ENCODE measurements at regions not wholly inside any gene's neighbourhood (a gene's known extent, or its start where the extent isn't known, plus 50 kb on each side); places are given as distances from the start of the nearest gene placed in this dataset.

DNA sequence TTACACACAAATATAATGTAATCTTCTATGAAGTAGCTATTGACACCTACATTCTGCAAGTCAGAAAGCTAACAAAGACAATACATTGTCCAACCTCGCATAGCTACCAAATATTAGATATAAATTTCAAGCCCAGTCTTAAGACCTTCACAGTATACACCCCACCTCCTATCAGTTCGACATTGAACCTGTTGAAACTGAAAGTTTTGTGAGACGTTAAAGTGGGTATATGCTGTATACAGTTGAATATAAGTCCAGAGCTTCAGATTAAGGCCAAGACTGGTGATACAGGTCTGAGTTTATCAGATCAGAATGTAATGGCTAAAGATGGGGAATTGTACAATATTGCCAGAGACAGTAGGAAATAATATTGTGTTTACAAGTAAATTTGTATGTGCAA lies 489.3 kb upstream of the RORB start:
- H3K27me3 Mint-ChIP-seq (ENCODE audit: insufficient read depth, low read depth), result peaks cover 6% of the 10 kb centered on the region

DNA sequence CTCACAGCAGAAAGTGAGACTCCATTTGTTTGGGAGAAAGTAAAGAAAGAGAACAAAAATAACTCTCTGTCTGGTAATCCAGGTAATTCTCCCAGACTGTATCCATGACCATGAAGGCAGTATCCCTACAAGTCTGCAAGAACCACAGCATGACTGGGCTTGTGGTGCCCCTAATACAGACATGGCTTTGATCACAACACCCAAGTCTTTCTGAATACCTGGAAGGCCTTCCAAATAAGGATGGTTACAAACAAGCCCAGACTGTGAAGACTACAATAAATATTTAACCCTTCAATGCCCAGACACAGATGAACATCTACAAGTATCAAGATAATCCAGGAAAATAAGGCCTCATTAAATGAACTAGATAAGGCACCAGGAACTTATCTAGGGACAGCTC lies 481.1 kb upstream of the RORB start:
- Mint-ChIP-seq H3K4me1 (no peaks in the 10 kb centered on the region), H3K9me3 (no peaks in the 10 kb centered on the region), H3K4me3 (no peak overlapping the region), H3K27ac (no peak overlapping the region), H3K27me3 (ENCODE audit: insufficient read depth, low read depth) (no peaks in the 10 kb centered on the region), H3K36me3 (no peaks in the 10 kb centered on the region)
- Histone ChIP-seq H3K4me2 (no peak overlapping the region), H3K27me3 (no peaks in the 10 kb centered on the region), H3K9me3 (ENCODE audit: low read depth) (no peaks in the 10 kb centered on the region), H4K20me1 (ENCODE audit: low read depth) (no peaks in the 10 kb centered on the region), H3F3A (ENCODE audit: low read depth) (no peaks in the 10 kb centered on the region), H3K9ac (no peak overlapping the region), H3K79me2 (ENCODE audit: low read depth) (no peaks in the 10 kb centered on the region), H3K4me1 (no peaks in the 10 kb centered on the region), H3K36me3 (no peaks in the 10 kb centered on the region), H3K27ac (no peak overlapping the region), H3K4me3 (no peak overlapping the region), H2AFZ (replicated peaks) (no peak overlapping the region)
- no peak for DNase-seq (ENCODE audit: low spot score)
- TF ChIP-seq CTCF (IDR thresholded peaks at IDR 0.05) (no peak), EZH2 (IDR thresholded peaks at IDR 0.05) (no peak), EZH2phosphoT487 (IDR thresholded peaks at IDR 0.05) (no peak)

More for the DNA sequence above, 489.3 kb upstream of the RORB start:
- no peaks in the 10 kb centered on the region for H3K9me3 ChIP-seq (ENCODE audit: low read depth)
- no peak overlapping the region for H3K9ac ChIP-seq
- Mint-ChIP-seq H3K36me3 (no peaks in the 10 kb centered on the region), H3K9me3 (no peaks in the 10 kb centered on the region), H3K4me1 (no peaks in the 10 kb centered on the region), H3K27ac (no peak overlapping the region), H3K4me3 (no peak overlapping the region)
- no peak overlapping the region for H3K27ac ChIP-seq
- H4K20me1 ChIP-seq (ENCODE audit: low read depth), result no peaks in the 10 kb centered on the region
- no peaks in the 10 kb centered on the region for H3K79me2 ChIP-seq (ENCODE audit: low read depth)
- H2AFZ ChIP-seq (replicated peaks), result peak overlapping the region; percentile 45
- H3F3A ChIP-seq (ENCODE audit: low read depth), result no peaks in the 10 kb centered on the region
- H3K27me3 ChIP-seq, result no peaks in the 10 kb centered on the region
- DNase-seq (ENCODE audit: low spot score), result no peak
- H3K36me3 ChIP-seq, result no peaks in the 10 kb centered on the region
- H3K4me3 ChIP-seq, result no peak overlapping the region
- TF ChIP-seq EZH2 (IDR thresholded peaks at IDR 0.05), result no peak
- no peak for TF ChIP-seq CTCF (IDR thresholded peaks at IDR 0.05)
- no peak for TF ChIP-seq EZH2phosphoT487 (IDR thresholded peaks at IDR 0.05)
- H3K4me1 ChIP-seq, result no peaks in the 10 kb centered on the region
- no peak overlapping the region for H3K4me2 ChIP-seq

DNA sequence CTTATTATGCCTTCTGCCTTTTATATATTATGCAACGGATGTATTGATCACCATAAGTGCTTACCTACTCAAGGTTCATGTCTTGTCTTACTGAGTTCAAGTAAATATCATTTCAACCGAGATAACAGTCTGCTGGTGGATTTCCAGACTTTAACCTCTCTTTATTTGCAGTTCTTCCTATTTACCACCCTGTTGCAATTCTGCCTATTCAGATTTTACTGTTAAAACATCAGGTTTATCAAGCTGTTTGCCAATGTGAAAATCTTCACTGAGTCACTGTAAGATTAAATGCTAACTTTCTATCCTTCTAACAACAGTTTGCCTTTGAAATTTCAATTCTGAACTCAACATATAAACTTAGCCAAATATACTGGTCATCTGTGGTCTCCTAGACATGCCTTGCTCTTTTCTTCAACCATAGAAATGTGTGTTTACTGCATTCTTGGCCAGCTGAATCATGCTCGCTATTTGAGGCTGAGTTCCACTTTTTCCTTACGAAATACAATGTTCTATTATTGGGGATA lies 471.7 kb upstream of the RORB start:
- Histone ChIP-seq H3K4me2 (no peak overlapping the region), H3K9me3 (ENCODE audit: low read depth) (no peaks in the 10 kb centered on the region), H3K4me1 (no peaks in the 10 kb centered on the region), H4K20me1 (ENCODE audit: low read depth) (no peaks in the 10 kb centered on the region), H3K36me3 (no peaks in the 10 kb centered on the region), H2AFZ (replicated peaks) (peak overlapping the region; percentile 8), H3K4me3 (no peak overlapping the region), H3K79me2 (ENCODE audit: low read depth) (no peaks in the 10 kb centered on the region), H3K27me3 (no peaks in the 10 kb centered on the region), H3K9ac (no peak overlapping the region), H3K27ac (no peak overlapping the region), H3F3A (ENCODE audit: low read depth) (no peaks in the 10 kb centered on the region)
- Mint-ChIP-seq H3K9me3 (no peaks in the 10 kb centered on the region), H3K4me3 (no peak overlapping the region), H3K36me3 (no peaks in the 10 kb centered on the region), H3K4me1 (no peaks in the 10 kb centered on the region), H3K27me3 (ENCODE audit: insufficient read depth, low read depth) (no peaks in the 10 kb centered on the region), H3K27ac (no peak overlapping the region)
- TF ChIP-seq EZH2phosphoT487 (IDR thresholded peaks at IDR 0.05) (no peak), EZH2 (IDR thresholded peaks at IDR 0.05) (no peak), CTCF (IDR thresholded peaks at IDR 0.05) (no peak)
- no peak for DNase-seq (ENCODE audit: low spot score)
